ENCODE measurements at regions not wholly inside any gene's neighbourhood (a gene's known extent, or its start where the extent isn't known, plus 50 kb on each side); places are given as distances from the start of the nearest gene placed in this dataset.
"Not testable (repeated sequence)": the region's sequence is repeated elsewhere in the genome, so short reads cannot be mapped to it uniquely, and the experiment has no call there.

DNA sequence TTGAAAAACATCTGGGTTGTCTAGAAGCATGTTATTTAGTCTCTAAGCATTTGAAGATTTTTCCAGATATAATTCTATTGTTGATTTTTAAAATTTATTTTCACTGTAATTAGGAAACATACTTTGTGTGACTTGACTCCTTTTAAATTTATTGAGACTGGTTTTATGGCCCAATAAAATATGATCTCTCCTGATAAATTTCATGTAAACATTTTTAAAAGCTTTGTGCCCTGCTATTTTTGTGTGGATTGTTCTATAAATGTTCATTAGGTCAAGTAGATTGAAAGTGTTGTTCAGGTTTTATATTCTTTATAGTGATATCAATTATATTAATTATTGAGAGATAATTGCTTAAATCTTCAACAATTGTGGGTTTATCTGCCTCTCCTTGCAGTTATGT is 105.4 kb downstream of the RFX6 start:
- no peak for DNase-seq (ENCODE audit: low spot score)

DNA sequence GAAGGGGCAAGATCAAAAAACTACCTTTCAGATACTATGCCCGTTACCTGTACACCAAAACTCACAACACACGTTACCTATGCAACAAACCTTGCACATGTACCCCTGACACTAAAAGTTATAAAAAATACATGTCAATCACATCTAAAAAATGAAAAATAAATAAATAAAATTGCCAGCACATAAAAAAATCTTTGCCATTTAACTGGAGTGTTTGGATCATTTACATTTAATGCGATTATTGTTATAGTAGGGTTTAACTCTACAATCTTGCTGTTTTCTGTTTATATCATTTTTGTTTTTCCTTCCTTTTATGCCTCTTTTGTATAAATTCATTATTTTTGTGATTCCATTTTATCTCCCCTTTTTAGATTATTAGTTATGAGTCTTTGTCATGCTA is 106.3 kb downstream of the RFX6 start:
- no peak for DNase-seq (ENCODE audit: low spot score)

DNA sequence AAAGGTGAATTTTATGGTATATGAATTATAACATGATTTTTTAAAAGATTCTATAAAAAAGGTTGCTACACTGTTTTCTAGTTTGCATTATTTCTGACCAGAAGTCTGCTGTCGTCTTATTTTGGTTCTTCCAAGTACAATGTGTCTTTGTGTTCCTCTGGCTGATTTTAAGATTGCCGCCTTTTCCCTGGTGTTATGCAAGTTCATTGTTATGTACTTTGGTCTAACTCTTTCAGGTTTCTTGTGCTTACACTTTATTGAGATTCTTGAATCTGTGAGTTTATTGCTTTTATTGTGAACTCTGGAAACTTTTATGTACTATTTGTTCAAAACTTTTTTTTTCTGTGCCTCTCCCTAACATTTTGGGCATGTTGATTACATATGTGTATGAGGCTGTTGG is 109.8 kb downstream of the RFX6 start:
- no peak for DNase-seq (ENCODE audit: low spot score)

DNA sequence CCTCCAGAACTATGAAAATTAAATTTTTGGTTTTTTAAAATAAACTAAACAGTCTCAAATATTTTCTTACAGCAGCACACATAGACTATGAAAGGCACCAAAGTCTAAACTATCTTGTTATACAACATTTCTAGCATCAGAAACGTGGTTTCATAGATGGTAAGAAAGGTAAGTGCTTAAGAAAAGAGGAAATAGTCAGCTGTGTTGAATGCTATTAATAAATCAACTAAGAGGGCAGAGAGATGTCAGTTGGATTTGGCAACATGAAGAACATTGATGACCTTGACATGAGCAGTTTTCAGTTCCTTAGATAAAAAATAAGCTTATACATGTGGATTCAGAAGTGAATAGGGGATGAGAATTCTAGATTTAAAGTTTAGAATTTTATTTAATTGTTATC is 113.6 kb downstream of the RFX6 start:
- no peak for DNase-seq (ENCODE audit: low spot score)

DNA sequence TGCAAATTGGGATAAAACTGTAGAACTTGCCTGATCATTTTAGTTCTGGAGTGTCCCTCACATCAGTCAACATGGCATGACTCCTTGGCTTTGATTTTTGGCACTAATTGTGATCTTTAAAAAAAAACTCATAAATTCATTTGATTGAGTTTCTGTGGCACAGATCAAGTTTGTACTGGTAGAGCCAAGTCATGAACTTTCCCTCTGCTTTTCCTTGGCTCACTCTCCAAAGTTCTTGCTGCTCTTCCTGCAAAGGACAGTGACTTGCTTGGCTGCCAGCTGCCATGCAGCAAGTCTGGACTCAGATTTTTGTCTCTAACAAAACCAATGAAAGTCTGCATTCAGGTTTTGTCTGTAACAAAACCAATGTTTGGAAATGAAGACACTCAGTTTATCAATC is 115.5 kb downstream of the RFX6 start:
- no peak for DNase-seq (ENCODE audit: low spot score)

DNA sequence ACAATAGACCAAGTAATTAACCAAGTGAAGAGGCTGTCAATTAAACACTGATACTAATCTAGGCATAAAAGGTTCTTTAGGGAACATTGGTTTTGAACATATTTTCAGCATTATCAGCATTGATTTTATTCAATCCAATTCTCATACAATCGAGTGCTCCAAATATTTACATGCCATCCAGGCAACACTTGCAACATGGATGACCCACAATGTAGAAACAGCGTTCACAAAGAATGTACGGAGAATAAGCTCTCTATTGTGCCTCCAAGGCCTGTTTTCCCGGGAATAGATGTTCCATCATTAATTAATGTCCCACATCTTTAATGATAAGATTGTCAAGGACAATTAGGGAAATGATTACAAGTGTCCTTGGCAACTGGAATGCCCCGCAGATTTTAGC is 117.4 kb downstream of the RFX6 start:
- no peak for DNase-seq (ENCODE audit: low spot score)

DNA sequence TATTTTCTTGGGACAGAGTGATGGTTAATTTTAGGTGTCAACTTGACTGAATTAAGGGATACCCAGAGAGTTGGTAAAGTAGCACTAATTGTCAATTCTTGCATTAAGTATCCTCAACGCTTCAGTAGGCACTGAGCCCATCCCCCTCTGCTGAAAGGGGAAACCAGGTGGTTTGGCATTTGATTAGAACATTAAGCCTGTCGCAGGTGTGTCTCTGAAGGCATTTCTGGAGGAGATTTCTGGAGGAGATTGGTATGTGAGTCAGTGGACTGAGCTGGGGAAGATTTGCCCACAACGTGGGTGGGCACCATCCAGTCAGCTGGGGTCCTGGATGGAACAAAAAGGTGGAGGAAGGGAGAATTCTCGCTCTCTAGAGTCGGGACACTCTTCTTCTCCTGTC is 119.8 kb downstream of the RFX6 start:
- DNase-seq (ENCODE audit: low spot score), result no peak

DNA sequence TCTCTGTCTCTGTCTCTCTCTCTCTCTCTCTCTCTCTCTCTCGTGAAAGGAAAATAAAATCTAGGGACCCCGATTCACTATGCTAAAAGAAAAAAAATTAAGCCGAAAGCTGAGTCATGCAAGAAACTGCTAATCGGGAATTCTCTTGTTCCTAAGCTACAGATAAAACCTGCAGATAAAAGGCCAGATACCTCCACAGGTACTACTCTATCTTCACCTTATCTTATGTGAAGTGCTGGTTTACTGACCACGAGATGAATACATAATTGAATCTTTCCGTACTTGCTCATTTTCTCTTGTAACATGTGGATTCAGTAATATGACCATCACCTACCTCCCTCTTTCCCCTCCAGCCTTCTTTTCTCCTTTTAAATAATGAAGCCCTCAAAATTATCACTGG is 120.5 kb downstream of the RFX6 start:
- DNase-seq (ENCODE audit: low spot score), result no peak

DNA sequence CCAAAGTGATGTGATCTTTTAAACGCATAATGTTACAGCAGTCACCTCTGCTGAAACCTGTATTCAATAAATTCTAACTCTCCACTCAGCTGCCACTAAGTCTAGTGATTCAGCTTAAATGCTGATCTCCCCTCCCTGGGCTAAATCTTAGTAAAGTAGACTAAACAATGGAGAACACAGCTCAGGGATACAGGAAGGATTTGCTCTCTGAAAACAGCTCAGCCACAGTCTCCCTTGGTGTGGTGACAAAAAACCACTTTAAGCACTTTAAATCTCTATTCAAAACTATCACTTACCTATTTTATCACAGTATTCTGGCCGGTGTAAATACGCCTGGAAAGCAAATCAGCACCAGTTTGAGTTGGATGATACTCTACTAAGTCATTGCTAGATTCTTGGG is 130.6 kb downstream of the RFX6 start:
- DNase-seq (ENCODE audit: low spot score), result no peak

DNA sequence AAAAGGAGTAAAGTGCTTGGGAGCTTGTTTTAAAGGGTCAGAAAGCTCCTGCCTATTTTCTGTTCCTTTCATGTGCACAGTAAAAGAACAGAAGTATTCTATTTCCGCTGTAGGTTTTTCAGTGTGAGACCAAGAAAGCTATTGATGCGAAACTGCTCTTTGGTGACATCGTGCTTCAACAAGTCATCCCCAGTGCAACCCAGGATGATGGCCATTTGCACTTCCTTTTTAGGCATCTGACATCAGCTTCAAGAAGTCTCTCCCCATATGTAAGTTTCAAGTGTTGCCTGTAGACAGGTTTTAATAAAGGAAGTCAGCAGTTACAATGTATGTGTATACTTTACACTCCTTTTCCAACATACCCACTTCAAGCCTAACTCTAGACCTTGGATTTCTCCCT is 131.6 kb downstream of the RFX6 start:
- no peak for DNase-seq (ENCODE audit: low spot score)

DNA sequence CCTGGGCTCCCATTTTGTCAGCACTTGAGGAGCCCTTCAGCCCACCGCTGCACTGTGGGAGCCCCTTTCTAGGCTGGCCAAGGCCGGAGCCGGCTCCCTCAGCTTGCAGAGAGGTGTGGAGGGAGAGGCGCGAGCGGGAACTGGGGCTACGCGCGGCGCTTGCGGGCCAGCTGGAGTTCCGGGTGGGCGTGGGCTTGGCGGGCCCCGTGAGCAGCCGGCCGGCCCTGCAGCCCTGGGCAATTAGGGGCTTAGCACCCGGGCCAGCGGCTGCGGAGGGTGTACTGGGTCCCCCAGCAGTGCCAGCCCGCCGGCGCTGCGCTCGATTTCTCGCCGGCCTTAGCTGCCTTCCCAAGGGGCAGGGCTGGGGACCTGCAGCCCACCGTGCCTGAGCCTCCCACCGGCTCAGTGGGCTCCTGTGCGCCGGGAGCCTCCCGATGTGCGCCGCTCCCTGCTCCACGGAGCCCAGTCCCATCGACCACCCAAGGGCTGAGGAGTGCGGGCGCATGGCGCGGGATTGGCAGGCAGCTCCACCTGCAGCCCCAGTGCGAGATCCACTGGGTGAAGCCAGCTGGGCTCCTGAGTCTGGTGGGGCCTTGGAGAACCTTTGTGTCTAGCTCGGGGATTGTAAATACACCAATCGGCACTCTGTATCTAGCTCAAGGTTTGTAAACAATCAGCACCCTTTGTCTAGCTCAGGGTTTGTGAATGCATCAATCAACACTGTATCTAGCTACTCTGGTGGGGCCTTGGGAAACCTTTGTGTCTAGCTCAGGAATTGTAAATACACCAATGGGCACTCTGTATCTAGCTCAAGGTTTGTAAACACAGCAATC is 137.8 kb downstream of the RFX6 start:
- DNase-seq (ENCODE audit: low spot score), result not testable (repeated sequence)

DNA sequence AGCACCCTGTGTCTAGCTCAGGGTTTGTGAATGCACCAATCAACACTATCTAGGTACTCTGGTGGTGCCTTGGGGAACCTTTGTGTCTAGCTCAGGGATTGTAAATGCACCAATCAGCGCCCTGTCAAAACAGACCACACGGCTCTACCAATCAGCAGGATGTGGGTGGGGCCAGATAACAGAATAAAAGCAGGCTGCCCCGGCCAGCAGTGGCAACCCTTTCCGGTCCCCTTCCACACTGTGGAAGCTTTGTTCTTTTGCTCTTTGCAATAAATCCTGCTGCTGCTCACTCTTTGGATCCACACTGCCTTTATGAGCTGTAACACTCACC is 138.4 kb downstream of the RFX6 start:
- not testable (repeated sequence) for DNase-seq (ENCODE audit: low spot score)

DNA sequence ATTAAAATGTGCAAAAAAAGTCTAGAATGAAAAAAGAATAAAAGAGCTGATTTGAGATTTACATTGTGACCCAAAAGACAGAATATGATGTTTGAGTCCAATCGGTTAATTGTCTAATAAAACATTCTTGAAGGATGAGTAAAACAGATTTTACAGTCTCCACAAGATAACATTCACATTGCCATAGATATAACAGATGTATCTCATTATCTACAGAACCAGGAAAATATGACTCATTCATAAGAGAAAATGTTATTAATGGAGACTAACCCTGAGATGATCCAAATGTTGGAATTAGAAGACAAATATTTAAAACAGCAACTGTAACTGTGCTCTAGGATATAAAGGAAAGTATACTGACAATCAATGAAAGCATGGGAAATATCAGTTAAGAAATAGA is 141.7 kb downstream of the RFX6 start:
- no peak for DNase-seq (ENCODE audit: low spot score)

DNA sequence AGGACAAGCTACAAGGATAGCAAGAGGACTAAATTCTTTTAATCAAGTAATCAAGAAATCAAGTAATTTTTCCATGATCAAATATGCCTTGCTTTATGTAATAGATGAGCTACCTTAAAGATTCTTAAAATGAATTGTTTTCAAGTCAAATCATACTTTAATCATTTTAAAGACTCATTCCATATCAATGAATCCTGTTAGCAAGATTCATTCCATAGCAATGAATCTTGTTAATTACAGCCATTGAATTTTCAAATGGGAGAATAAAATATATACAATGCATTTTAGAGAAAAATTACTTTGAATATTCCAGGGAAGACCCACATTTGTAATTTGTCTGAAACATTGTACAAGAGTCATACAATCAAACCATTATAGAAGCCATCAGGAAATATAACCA is 145.7 kb downstream of the RFX6 start:
- no peak for DNase-seq (ENCODE audit: low spot score)

DNA sequence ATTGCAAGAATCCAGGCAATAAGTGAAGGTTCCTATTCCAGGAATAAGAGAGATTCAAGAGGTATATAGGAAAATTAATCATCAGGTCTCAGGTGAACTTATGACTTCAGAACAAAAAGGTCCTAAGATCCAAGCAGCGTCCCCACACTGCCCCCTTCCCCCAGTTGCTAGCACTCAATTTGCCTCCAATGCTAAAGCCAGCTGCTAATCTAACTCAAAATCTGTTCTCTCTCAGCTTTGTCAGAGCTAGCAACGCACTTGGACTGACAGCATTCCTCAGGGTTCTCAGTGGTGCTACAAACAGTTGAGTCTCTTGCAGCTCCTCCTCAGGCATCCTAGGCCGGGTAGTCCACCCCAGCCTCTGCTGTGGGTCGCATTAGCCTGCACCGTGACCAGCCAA is 148.3 kb downstream of the RFX6 start:
- no peak for DNase-seq (ENCODE audit: low spot score)

DNA sequence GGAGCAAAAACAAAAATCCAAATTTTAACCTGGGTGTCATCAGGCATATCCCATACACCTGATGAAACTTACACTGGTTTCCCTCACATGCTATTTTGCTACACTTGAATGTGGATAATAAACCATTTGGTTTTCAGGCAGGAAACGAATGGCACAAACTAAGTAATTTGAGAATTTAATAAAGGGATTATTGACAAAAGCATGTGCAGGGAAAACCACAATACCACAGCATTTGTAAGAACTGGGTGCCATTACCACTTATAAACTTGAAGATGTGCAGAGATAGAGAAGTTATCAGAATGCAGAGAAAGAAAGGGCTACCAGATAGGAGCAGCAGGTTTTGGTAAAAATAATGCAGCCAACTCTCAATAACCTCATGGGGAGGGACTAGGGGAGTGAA is 151.2 kb downstream of the RFX6 start:
- DNase-seq (ENCODE audit: low spot score), result no peak

DNA sequence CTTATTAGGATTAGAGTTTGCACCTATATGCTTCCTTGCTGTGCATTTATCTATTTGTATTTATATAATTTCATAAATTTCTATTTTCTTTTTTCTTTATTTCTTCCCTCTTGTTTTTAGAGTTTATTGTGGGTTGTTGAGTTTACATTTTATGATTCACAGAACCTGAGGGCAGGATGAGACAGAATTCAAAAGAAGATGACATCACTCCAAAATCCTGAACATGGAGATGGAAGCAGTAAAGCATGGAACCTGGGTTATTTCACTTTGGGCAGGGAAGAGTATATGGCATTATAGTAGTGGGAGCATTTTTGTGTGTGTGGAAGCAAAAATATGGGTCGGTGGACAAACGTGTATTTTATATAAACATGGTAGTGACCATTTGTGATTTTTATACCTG is 157.5 kb downstream of the RFX6 start:
- no peak for DNase-seq (ENCODE audit: low spot score)

DNA sequence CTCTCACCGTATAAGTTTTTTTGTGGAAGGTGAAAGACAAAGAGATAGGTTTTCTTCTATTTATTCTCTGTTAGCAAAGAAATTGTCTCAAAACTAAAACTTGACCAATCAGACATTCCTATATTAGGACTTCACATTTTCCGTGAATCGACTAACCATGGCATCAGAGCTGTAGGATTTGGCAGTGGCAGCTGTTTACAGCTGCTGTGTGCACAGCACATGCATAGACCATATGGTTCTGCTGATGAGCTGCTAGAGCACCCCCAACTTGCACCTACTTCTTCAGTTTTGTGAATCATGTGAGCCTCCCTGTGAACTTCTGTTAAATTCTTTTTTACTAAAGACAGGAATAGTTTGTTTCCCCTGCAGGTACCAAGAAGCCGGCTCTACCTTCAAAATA is 157.9 kb downstream of the RFX6 start:
- no peak for DNase-seq (ENCODE audit: low spot score)

DNA sequence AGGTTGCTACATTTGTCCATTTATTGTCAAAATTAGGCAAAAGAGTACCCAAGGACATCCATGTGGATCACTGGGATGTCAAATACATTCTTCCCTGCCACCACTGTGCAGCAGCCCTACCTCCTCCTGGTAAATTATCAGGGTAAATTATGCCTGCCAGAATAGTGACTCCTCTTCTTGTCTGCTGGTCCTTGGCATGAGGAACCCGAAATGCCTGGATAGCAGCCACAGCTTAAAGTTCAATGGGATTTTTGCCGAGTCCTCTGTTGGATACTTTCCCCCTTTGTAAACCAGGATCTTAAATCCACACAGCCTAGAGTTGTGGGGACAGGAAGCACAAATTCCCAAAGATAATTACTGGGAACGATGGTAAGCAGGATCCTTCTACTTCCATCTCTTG is 173.3 kb downstream of the RFX6 start:
- no peak for DNase-seq (ENCODE audit: low spot score)

DNA sequence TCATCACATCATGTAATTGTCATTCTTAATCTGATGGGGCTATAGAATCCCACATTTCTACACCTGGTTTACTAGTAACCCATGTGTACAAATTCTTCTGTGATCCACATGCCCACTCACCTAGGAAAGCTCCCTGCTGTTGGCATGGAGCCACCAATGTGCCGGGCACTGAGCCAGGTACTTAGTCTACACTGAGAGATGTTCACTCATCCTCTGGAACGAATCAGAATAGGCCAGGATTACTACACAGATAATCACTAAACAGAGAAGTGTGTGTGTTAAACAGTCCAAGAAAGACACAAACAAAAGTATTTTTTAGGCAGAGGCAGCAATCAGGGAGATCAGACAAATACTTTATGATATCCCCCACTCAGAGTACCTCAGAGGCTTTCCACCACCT is 193.2 kb upstream of the VGLL2 start:
- DNase-seq (ENCODE audit: low spot score), result no peak

DNA sequence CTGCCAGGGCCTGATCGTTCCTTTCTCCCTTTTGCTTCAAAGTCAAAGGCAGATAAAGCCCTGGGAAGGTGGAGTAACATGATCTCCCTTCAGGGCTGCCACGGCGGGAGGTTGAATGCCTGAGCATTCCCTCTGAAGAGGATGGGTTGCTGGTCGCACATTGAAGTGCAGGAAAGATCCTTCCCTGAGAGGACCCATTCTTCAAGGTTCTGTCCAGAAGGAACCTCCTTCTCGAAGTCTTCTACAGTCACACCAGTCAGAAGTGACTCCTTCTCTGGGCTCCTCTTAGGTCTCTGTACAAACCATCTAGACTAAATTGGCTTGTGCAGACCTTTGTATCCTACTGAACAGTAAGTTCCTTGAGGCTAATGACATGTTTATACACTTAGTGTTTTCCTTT is 192.6 kb upstream of the VGLL2 start:
- no peak for DNase-seq (ENCODE audit: low spot score)

DNA sequence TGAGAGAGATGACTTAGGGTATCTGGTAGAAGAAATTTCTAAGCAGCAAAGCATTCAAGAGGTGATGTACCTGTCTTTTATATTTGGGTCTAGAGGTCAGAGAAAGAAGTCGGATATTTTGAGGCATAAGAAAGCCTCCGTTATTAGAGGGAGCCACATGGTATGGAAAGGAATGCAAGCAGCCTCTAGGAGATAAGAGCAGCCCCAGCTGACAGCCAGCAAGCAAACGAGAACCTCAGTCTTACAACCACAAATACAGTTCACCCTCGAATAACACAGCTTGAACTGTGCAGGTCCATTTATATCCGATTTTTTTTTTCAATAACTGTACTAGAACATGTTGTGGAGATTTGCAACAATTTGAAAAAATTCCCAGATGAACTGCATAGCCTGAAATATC is 190.7 kb upstream of the VGLL2 start:
- DNase-seq (ENCODE audit: low spot score), result no peak

DNA sequence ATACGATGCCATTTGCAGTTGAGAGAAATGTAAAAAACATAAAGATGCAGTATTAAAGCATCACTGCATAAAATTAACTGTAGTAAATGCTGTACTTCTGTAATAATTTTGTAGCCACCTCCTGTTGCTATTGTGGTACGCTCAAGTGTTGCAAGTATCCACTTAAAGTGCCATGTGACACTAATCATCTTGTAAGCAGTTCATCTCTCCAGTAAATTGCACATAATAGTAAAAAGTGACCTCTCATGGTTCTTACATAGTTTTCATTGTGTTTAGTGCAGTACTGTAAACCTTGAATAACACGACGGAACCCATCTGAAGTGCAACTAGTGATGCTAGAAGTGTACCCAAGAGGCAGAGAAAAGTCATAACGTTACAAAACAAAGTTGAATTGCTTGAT is 190.1 kb upstream of the VGLL2 start:
- DNase-seq (ENCODE audit: low spot score), result no peak

DNA sequence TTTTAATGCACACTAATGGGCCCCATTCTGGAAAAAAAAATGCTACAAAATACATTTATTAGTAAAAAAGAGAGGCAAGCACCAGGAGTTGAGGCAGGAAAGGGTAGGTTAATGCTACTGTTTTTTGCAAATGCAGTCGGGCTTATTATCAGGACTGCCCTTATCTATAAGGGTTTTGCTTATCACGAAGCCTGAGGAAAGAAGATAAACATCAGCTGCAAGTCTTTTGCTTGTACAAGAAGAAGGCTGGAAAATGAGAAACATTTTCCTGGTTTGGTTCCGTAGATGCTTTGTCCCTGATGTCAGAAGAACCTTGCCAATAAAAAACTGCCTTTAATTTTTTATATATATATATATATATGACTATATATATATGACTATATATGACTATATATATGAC is 189.3 kb upstream of the VGLL2 start:
- DNase-seq (ENCODE audit: low spot score), result no peak

DNA sequence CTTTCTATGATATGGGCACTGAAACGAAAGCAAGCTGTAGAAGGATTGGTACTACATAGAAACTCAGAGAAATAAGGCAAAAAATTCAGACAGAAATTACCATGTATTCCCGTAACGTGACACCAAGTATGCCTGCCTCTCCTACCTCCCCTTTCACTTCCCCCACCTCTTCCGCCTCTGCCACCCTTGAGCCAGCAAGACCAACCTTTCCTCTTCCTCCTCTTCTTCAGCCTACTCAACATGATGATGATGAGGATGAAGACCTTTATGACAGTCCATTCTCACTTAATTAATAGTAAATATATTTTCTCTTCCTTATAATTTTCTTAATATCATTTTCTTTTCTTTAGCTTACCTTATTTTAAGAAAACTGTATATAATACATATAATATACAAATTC is 188.1 kb upstream of the VGLL2 start:
- no peak for DNase-seq (ENCODE audit: low spot score)
